ENCODE measurements at regions not wholly inside any gene's neighbourhood (a gene's known extent, or its start where the extent isn't known, plus 50 kb on each side); places are given as distances from the start of the nearest gene placed in this dataset.
"Not testable (repeated sequence)": the region's sequence is repeated elsewhere in the genome, so short reads cannot be mapped to it uniquely, and the experiment has no call there.

DNA sequence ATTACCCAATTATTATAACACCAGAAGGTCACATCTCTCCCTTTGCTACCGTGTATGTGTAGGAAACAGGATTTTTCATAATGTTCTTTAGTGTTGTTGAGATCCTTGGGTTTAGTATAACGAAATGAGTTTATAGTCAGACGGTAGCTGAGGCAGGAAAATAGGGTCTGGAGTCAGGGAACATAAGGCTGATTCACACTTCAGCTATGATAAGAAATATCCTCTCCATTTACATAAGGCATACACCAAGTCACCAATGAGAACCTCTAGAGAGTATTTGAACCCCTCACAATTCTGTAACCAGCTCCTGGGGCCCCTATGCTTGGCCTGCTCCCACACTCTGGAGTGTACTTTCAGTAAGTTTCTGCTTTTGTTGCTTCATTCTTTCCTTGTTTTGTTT lies 58.9 kb upstream of the ANKH start:
- DNase-seq = peak; percentile 45

DNA sequence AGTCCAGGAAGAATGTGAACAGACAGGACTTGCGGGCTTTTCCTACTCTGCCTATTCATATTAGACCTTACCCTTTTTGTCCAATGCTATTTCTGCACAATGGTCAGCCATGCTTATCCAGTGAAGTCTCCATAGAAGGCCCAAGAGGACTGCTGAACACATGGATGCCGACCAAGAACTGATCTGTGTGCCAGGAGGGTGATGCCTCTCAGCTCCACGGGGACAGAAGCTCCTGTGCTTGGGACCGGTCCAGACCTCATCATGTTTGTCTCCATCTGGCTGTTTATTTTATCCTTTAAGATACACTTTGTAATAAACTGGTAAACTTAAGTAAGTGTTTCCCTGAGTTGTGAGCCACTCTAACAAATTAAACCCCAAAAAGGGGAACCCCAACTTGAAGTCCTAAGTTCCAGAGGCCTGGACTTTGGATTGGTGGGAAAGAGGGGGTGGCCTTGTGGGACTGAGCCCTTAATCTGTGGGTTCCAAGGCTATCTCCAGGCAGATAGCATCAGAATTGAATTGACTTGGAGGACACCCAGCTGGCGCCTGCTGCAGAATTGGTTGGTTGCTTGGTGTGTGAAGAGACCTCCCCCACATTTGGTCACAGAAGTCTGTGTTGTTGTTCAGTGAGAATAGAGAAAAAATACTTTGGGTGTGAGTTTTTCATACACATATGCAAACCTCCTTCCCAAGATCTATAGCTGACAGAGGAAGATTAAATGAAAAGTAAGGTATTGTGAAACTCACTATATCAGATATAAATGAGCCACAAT lies 57.9 kb upstream of the ANKH start:
- no peak for DNase-seq

DNA sequence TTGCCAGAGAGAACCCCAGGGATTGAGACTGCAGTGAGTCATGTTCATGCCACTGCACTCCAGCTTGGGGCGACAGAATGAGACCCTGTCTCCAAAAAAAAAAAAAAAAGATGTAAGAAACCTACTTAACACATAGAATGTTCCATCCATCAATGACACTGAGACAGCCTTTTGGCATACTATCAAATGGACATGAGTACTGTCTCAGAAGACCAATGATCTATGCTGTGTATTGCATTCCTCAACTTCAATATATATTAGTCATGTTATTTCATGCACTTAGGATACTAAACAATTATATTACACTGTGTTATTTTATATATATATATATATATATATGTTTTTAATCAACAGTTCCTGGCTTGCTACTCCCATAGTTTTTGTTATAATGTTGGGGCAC lies 57.1 kb upstream of the ANKH start:
- DNase-seq = peak; percentile 94

DNA sequence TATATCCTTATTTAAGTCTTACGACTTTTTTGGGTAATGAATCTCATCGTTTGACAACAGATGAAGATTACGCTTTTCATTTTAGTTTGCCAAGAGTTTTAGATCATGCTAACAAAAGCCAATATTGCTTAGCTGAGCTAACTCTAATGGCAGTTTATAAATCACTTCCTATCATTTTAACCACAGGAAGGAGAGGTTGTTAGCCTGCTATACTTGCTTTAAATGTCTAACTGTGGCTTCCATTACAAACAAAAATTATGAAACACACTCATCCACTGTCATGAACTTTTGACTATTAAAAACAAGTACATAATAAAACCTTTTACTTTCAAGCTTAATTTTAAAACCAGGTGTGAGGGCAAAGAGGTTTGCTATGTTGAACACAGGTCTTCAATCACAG lies 53.7 kb upstream of the ANKH start:
- no peak for DNase-seq

DNA sequence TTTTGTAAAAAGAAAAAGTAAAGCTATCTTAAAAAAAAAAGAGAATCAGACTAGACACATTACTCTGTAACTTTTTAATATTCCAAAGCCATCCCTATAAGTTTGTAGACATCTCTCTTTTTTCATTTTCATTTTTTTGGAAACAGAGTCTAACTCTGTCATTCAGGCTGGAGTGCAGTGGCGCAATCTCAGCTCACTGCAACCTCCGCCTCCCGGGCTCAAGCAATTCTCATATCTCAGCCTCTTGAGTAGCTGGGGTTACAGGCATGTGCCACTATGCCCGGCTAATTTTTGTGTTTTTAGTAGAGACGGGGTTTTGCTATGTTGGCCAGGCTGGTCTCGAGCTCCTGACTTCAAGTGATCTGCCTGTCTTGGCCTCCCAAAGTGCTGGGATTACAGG lies 51.4 kb upstream of the ANKH start:
- DNase-seq = not testable (repeated sequence)

DNA sequence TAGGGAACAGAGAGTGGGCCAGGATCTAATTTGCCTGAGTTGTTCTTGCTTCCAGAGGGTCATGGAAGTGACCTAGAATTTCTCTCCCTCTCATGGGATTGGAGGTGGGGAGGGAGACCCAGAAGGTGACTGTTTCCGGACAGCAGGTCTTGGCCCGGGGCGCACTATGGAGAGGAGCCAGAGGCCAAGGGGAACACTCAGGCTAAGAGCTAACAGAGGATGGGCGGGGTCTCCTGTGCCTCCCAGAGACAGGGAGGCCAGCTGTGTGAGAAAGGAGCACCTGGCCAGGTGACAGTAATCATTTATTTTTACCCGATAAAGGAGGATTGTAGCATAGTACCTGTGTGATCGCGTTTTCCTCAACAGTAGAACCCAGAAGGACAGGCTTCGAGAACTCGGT lies 50.9 kb upstream of the ANKH start:
- no peak for DNase-seq

Measured in fibroblast of skin of back (primary cell).